ENCODE measurements at regions not wholly inside any gene's neighbourhood (a gene's known extent, or its start where the extent isn't known, plus 50 kb on each side); places are given as distances from the start of the nearest gene placed in this dataset.

DNA sequence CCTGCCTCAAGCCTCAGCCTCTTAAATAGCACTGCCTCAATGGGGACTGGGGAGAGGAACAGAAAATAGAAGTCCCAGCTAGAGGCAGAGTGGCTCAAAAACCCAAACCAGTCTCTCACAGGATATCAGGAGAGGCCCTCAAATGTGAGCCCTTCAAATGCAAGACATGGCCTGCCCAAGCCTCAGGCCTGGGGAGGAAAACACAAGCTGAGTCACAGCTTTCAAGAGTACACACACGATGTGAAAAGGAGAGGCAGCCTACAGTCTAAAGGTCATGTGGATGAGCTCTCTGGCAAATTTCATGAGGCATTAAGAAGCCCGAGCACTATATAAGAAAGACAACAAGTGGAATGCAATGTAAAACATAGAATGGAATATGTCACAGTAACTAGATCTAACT is 316.6 kb upstream of the MEX3C start:
- no peaks in the 10 kb centered on the region for H3K9me3 ChIP-seq
- no peak for TF ChIP-seq POLR2A (IDR thresholded peaks at IDR 0.05)
- TF ChIP-seq, protein P1, sequence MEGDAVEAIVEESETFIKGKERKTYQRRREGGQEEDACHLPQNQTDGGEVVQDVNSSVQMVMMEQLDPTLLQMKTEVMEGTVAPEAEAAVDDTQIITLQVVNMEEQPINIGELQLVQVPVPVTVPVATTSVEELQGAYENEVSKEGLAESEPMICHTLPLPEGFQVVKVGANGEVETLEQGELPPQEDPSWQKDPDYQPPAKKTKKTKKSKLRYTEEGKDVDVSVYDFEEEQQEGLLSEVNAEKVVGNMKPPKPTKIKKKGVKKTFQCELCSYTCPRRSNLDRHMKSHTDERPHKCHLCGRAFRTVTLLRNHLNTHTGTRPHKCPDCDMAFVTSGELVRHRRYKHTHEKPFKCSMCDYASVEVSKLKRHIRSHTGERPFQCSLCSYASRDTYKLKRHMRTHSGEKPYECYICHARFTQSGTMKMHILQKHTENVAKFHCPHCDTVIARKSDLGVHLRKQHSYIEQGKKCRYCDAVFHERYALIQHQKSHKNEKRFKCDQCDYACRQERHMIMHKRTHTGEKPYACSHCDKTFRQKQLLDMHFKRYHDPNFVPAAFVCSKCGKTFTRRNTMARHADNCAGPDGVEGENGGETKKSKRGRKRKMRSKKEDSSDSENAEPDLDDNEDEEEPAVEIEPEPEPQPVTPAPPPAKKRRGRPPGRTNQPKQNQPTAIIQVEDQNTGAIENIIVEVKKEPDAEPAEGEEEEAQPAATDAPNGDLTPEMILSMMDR (IDR thresholded peaks at IDR 0.05) = no peak
- no peak for DNase-seq
- intact Hi-C loops (cut with DNase I; ENCODE audit: low total_unique reads) = no loop called here
- H3K4me1 ChIP-seq = no peaks in the 10 kb centered on the region
- H3K4me3 ChIP-seq = no peak overlapping the region
- no peaks in the 10 kb centered on the region for H3K27me3 ChIP-seq
- H3K36me3 ChIP-seq = no peaks in the 10 kb centered on the region
- H3K27ac ChIP-seq = no peak overlapping the region

DNA sequence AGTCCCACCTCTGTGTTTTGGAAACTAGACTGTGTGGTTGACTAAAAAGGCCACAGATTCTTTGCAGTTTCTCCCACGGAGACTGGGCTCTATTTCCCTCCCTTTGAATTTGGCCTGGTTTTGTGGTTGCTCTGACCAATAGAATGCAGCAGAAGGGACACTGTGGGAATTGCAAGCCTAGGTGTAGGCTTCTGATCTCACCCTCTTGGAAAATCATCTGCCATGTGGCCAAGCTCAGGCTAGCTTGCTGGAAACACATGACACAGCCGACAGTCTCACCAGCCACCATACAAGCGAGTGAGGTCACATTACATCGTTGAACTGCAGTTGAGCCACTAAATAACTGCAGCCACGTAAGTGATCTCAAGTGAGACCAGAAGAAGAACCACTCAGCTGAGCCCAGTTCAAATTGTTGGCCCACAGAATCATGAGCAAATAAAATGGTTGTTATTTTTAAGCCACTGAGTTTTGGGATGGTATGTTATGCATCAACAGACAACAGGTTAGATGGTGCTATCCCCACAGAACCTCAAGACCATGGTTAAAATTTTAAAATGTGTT is 319.1 kb upstream of the MEX3C start:
- Histone ChIP-seq H3K4me3 (no peak overlapping the region), H3K27ac (no peak overlapping the region), H3K36me3 (no peaks in the 10 kb centered on the region), H3K9me3 (no peaks in the 10 kb centered on the region), H3K4me1 (no peaks in the 10 kb centered on the region), H3K27me3 (no peaks in the 10 kb centered on the region)
- intact Hi-C loops (cut with DNase I; ENCODE audit: low total_unique reads) = no loop called here
- TF ChIP-seq, protein P1 (IDR thresholded peaks at IDR 0.05) = no peak
- no peak for DNase-seq

DNA sequence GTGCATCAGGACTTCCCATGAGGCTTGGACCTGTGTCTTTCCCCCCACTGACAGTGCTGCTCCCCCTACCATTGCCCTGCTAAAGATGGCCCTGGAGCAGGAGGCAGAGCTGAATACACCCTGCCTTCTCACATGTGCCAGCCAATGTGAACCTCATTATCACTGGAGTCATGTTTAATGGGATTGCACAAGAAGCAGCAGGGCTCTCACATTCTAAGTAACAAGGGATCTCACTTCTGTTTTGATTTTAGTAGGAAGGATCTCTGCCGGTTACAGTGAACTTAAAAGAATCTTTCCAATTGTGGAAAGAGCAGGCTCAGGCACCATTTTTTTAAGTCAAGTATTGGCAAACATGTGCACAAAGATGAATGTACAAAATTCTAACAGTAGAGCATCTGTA is 322.1 kb upstream of the MEX3C start:
- intact Hi-C loops (cut with DNase I; ENCODE audit: low total_unique reads) = no loop called here
- no peak for DNase-seq
- H3K4me3 ChIP-seq = no peak overlapping the region
- H3K36me3 ChIP-seq = no peaks in the 10 kb centered on the region
- TF ChIP-seq POLR2A (IDR thresholded peaks at IDR 0.05) = no peak
- TF ChIP-seq, protein P1 (IDR thresholded peaks at IDR 0.05) = no peak
- no peaks in the 10 kb centered on the region for H3K4me1 ChIP-seq
- no peaks in the 10 kb centered on the region for H3K27me3 ChIP-seq
- H3K9me3 ChIP-seq = no peaks in the 10 kb centered on the region
- no peak overlapping the region for H3K27ac ChIP-seq

DNA sequence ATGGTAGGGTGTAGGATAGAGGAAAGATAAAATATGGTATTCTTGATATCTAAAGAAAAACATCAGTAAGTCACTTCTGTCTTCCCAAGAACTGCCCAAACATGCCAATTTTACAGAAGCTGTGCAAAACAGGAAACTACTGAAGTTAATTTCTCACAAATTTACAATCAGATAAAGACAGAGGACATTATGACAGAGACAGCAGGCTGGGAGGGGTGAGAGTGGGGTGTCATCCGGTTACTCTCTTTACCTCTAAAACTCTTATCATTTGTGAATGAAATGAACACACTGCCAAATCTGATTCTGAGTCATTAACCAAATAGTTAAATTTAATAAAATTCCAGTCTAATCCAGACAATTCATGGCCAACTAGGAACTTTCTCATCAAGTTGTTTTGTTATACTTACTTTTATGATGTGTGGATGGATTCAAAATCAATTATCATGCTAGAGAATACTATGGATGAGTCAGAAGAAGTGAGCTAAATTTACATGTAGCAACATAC is 323.2 kb upstream of the MEX3C start:
- Histone ChIP-seq H3K9me3 (no peaks in the 10 kb centered on the region), H3K4me1 (no peaks in the 10 kb centered on the region), H3K27ac (no peak overlapping the region), H3K4me3 (no peak overlapping the region), H3K36me3 (no peaks in the 10 kb centered on the region), H3K27me3 (no peaks in the 10 kb centered on the region)
- no peak for DNase-seq
- intact Hi-C loops (cut with DNase I; ENCODE audit: low total_unique reads) = no loop called here
- TF ChIP-seq, protein P1 (IDR thresholded peaks at IDR 0.05) = no peak
- TF ChIP-seq POLR2A (IDR thresholded peaks at IDR 0.05) = no peak

DNA sequence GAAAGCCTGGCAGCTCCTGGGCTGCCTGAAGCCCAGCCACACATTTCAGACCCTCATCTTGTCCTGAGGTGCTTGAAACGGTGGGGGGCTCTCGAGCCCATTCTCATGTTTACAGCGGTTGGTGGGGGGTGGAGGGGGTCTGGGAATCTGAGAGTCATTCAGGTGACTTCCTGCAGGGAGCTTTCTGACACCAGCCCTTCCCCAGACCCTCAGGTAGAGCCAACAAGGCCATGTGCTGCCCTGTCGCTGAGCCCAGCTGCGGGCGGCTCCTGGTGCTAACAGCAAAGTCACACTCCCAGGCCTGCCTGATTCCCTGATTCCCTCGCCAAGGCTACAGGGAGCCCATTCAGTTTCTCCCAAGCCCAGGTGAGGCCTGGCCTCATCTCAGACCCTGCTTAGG is 324.9 kb upstream of the MEX3C start:
- no peak overlapping the region for H3K27ac ChIP-seq
- H3K4me3 ChIP-seq = no peak overlapping the region
- intact Hi-C loops (cut with DNase I; ENCODE audit: low total_unique reads) = no loop called here
- no peaks in the 10 kb centered on the region for H3K27me3 ChIP-seq
- no peak for DNase-seq
- no peaks in the 10 kb centered on the region for H3K36me3 ChIP-seq
- no peaks in the 10 kb centered on the region for H3K9me3 ChIP-seq
- TF ChIP-seq, protein P1 (IDR thresholded peaks at IDR 0.05) = no peak
- TF ChIP-seq POLR2A (IDR thresholded peaks at IDR 0.05) = no peak
- no peaks in the 10 kb centered on the region for H3K4me1 ChIP-seq

Measured in uterus (tissue), 3 donors.